ENCODE measurements at regions not wholly inside any gene's neighbourhood (a gene's known extent, or its start where the extent isn't known, plus 50 kb on each side); places are given as distances from the start of the nearest gene placed in this dataset.
"Not testable (repeated sequence)": the region's sequence is repeated elsewhere in the genome, so short reads cannot be mapped to it uniquely, and the experiment has no call there.

DNA sequence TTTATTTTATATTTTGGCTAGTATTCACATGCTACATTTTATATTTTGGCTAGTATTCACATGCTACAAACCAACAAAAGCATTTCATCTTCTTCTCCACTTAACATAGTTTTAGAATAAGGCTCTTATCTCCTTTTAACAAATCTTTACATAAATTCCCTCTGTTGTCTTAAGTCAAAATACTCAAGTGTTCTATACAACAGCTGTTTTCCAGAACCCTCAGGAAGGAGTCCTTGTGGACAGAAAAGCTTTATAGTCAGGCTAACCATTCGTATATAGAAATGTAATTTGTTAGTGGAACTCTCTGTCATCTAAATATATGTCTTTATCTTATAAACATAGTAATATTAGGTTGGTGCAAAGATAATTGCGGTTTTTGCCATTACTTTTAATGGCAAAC is 191.0 kb upstream of the FLRT2 start:
- no peaks in the 10 kb centered on the region for H3K27me3 ChIP-seq
- intact Hi-C loops (cut with DNase I): no loop called here
- DNase-seq: no peak
- H3K9me3 ChIP-seq: no peaks in the 10 kb centered on the region
- no peaks in the 10 kb centered on the region for H3K36me3 ChIP-seq
- no peak overlapping the region for H3K9ac ChIP-seq (ENCODE audit: low read depth in 2 of 2, low read length in 2 of 2)
- no peaks in the 10 kb centered on the region for H3K4me1 ChIP-seq
- no peak overlapping the region for H3K4me3 ChIP-seq
- no peak overlapping the region for H3K27ac ChIP-seq
- TF ChIP-seq, protein P1, sequence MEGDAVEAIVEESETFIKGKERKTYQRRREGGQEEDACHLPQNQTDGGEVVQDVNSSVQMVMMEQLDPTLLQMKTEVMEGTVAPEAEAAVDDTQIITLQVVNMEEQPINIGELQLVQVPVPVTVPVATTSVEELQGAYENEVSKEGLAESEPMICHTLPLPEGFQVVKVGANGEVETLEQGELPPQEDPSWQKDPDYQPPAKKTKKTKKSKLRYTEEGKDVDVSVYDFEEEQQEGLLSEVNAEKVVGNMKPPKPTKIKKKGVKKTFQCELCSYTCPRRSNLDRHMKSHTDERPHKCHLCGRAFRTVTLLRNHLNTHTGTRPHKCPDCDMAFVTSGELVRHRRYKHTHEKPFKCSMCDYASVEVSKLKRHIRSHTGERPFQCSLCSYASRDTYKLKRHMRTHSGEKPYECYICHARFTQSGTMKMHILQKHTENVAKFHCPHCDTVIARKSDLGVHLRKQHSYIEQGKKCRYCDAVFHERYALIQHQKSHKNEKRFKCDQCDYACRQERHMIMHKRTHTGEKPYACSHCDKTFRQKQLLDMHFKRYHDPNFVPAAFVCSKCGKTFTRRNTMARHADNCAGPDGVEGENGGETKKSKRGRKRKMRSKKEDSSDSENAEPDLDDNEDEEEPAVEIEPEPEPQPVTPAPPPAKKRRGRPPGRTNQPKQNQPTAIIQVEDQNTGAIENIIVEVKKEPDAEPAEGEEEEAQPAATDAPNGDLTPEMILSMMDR (IDR thresholded peaks at IDR 0.05): no peak

DNA sequence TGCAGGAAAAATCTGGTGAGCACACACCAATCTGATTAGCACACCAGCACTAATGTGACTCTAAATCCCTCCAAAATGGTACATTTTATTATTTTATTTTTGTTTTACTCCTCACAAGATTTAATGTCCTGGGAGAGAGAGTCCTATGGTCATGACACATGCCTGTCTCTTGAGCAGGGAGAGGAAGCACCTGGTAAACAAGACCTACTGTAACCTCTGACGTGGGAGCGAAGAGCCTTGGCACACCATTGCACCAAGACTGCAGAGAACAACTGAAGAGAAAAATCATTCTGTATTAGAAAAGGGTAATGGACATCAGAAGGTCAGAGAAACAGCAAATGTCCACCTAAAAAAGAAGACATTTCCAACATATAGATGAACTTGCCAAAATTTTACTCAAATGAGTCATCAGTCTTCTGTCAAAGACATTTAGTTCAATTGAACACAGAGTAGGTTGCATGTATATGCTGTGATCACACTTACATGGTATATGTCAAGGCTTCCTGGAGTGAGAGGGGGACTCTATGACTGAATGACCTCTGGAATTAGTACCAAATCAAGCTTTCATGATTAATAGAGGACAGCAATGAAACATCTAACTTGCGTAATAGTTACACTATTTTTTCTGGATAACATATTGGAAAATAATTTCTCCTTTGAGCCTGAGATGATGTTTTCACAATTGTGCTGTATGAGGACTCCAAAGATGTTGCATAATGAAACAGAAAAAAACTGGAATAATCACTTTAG is 186.9 kb upstream of the FLRT2 start:
- Histone ChIP-seq H3K4me3 (no peak overlapping the region), H3K27me3 (no peaks in the 10 kb centered on the region), H3K27ac (no peak overlapping the region), H3K36me3 (no peaks in the 10 kb centered on the region), H3K9me3 (no peaks in the 10 kb centered on the region), H3K4me1 (no peaks in the 10 kb centered on the region), H3K9ac (ENCODE audit: low read depth in 2 of 2, low read length in 2 of 2) (no peak overlapping the region)
- no peak for DNase-seq
- TF ChIP-seq, protein P1 (IDR thresholded peaks at IDR 0.05): no peak
- intact Hi-C loops (cut with DNase I): no loop called here

DNA sequence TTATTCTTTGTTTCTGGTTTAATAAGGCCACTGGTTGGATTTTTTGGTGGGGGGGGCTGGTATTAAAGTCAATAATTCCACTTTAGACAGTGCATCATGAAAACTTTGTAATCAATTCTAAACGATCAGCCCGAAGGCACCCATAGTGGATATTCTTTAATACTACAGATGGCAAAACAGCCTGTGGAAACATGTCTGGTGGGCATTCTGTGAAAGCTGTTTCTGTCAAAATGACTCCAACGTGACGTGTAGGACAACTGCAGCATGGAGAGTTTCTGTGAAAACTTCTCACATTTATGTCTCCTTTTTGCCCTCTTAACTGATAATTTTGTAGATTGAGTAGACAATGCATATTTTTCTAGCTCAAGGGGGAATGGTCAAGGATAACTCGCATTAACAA is 185.8 kb upstream of the FLRT2 start:
- H3K9me3 ChIP-seq: no peaks in the 10 kb centered on the region
- no peak overlapping the region for H3K9ac ChIP-seq (ENCODE audit: low read depth in 2 of 2, low read length in 2 of 2)
- no peak for DNase-seq
- H3K27ac ChIP-seq: no peak overlapping the region
- no peaks in the 10 kb centered on the region for H3K4me1 ChIP-seq
- intact Hi-C loops (cut with DNase I): no loop called here
- H3K4me3 ChIP-seq: no peak overlapping the region
- TF ChIP-seq, protein P1 (IDR thresholded peaks at IDR 0.05): no peak
- H3K27me3 ChIP-seq: no peaks in the 10 kb centered on the region
- no peaks in the 10 kb centered on the region for H3K36me3 ChIP-seq

DNA sequence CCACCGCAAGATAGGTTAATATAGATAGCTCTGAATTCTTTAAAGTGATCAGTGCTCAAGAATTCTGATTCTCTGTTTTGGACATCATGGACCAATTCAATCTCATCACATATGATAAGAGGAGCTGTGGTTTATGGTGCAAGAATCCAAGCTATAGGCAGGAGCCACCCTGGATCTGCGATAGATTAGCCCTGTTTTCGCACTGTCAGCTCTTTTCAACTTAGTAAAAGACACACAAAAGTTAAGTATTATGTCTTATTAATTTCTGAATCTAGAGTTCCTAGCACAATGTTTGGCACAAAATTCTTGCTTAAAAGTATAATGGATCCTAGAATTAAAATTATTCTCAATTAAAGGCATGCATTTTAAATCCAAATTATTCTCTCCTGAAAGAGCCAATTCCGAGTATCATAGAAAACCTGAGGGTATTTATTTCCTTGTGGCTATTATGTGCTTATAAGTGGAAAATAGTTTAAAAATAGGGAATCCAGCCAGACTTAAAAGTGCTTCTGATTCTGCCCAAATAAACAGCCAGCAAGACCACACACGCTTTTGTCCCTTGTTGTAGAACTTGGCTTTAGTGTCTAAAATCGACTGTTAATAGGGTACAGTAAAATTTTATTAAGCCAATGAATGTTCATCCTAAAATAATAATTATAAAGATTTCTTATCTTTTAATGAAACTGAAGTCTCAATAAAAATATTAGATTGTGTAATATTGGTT is 184.9 kb upstream of the FLRT2 start:
- Histone ChIP-seq H3K27me3 (no peaks in the 10 kb centered on the region), H3K9me3 (no peaks in the 10 kb centered on the region), H3K4me3 (no peak overlapping the region), H3K9ac (ENCODE audit: low read depth in 2 of 2, low read length in 2 of 2) (no peak overlapping the region), H3K36me3 (no peaks in the 10 kb centered on the region), H3K27ac (no peak overlapping the region), H3K4me1 (no peaks in the 10 kb centered on the region)
- intact Hi-C loops (cut with DNase I): no loop called here
- TF ChIP-seq, protein P1 (IDR thresholded peaks at IDR 0.05): no peak
- no peak for DNase-seq

DNA sequence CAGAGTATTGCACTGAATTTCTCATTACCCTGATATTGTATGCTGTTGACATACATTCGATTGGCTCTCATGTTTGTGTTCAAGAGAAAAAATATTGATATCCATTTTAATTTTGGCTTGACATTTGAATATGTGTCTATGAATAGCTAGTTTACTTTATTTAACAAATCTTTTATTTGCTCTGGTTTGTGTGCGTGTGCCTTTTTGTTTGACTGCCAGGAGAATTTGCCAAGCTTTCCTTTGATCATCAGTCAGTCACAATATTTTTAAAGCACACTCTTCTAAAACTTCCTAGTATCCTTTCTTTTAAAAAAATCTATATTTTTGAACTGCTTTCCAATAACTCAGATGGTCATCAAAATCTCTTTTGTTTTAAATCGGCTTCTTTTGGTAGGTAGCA is 179.3 kb upstream of the FLRT2 start:
- intact Hi-C loops (cut with DNase I): no loop called here

DNA sequence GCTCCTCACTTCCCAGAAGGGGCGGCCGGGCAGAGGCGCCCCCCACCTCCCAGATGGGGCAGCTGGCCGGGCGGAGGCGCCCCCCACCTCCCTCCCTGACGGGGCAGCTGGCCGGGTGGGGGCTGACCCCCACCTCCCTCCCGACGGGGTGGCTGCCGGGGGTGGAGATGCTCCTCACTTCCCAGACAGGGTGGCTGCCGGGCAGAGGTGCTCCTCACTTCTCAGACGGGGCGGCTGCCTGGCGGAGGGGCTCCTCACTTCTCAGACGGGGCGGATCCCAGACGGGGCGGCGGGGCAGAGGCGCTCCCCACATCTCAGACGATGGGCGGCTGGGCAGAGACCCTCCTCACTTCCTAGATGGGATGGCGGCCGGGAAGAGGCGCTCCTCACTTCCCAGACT is 177.4 kb upstream of the FLRT2 start:
- H3K4me1 ChIP-seq; DNase-seq; H3K9me3 ChIP-seq; H3K9ac ChIP-seq (ENCODE audit: low read depth in 2 of 2, low read length in 2 of 2); intact Hi-C loops (cut with DNase I); H3K36me3 ChIP-seq; H3K27me3 ChIP-seq; H3K4me3 ChIP-seq; H3K27ac ChIP-seq: not testable (repeated sequence)

More for the DNA sequence above, 179.3 kb upstream of the FLRT2 start:
- H3K4me3 ChIP-seq: no peak overlapping the region
- H3K36me3 ChIP-seq: no peaks in the 10 kb centered on the region
- no peak overlapping the region for H3K9ac ChIP-seq (ENCODE audit: low read depth in 2 of 2, low read length in 2 of 2)
- H3K27ac ChIP-seq: no peak overlapping the region
- no peak for DNase-seq
- TF ChIP-seq, protein P1 (IDR thresholded peaks at IDR 0.05): no peak
- no peaks in the 10 kb centered on the region for H3K27me3 ChIP-seq
- no peaks in the 10 kb centered on the region for H3K4me1 ChIP-seq
- H3K9me3 ChIP-seq: no peaks in the 10 kb centered on the region
